ENCODE measurements at regions not wholly inside any gene's neighbourhood (a gene's known extent, or its start where the extent isn't known, plus 50 kb on each side); places are given as distances from the start of the nearest gene placed in this dataset.

GRCh38 chr14:88987516-88987915, 163.1 kb downstream of the TTC8 start:
- CTCF ChIA-PET = no interaction called here
- Histone ChIP-seq H3K27ac (ENCODE audit: insufficient read depth, low read length) (no peak overlapping the region), H3K4me1 (ENCODE audit: control insufficient read depth, insufficient read depth, low read length) (peaks cover 6% of the 10 kb centered on the region), H4K91ac (ENCODE audit: insufficient read depth, low read depth, low read length) (no peak overlapping the region), H3K36me3 (ENCODE audit: control insufficient read depth, insufficient read depth, low read length) (no peaks in the 10 kb centered on the region), H3K4me3 (ENCODE audit: insufficient read depth, low read depth, low read length) (no peak overlapping the region), H2BK120ac (ENCODE audit: low read depth, low read length) (no peak overlapping the region), H2AK9ac (replicated peaks; ENCODE audit: low read depth, low read length, poor library complexity) (no peak overlapping the region), H3K4ac (ENCODE audit: low read depth, low read length) (no peak overlapping the region), H3K27me3 (ENCODE audit: control insufficient read depth, insufficient read depth, low read length) (no peaks in the 10 kb centered on the region), H3K56ac (ENCODE audit: extremely low read depth, insufficient read depth, low read length) (no peak overlapping the region), H4K8ac (ENCODE audit: low read depth in 2 of 2, low read length in 2 of 2) (no peak overlapping the region), H2BK15ac (ENCODE audit: low read depth, low read length) (no peak overlapping the region), H4K5ac (ENCODE audit: low read depth, low read length) (no peak overlapping the region), H2BK20ac (ENCODE audit: low read depth, low read length) (no peak overlapping the region), H3K14ac (replicated peaks; ENCODE audit: low read depth, low read length) (no peak overlapping the region; the same call in 1 of the 2 replicates), H3K9ac (ENCODE audit: low read depth, low read length) (no peak overlapping the region), H3K79me1 (ENCODE audit: low read depth in 1 of 2, low read length in 2 of 2) (no peaks in the 10 kb centered on the region), H3K23ac (ENCODE audit: low read depth, low read length) (no peak overlapping the region), H4K20me1 (ENCODE audit: insufficient read depth, low read length) (no peaks in the 10 kb centered on the region), H2BK5ac (ENCODE audit: low read depth, low read length, poor library complexity, severe bottlenecking) (no peak overlapping the region), H3K9me3 (ENCODE audit: control insufficient read depth, insufficient read depth, low read length) (no peaks in the 10 kb centered on the region; the same call in 1 of the 2 replicates), H3K9me1 (ENCODE audit: insufficient read depth, low read length) (peaks cover 2% of the 10 kb centered on the region; the same call in 1 of the 2 replicates), H2AK5ac (ENCODE audit: low read depth, low read length) (no peak overlapping the region), H3K18ac (ENCODE audit: low read depth, low read length) (no peak overlapping the region), H3K4me2 (ENCODE audit: low read depth, low read length) (no peak overlapping the region), H2AFZ (replicated peaks; ENCODE audit: low read length, poor library complexity) (no peak overlapping the region)
- POLR2A ChIA-PET (ENCODE audit: unreplicated experiment) = no interaction called here
- dilution Hi-C loops (cut with HindIII; ENCODE audit: low sequenced_read_pairs, unreplicated experiment) = no loop called here
- DNase-seq (no peak), ATAC-seq (ENCODE audit: low read depth) (no peak)
- WGBS, 2 experiments (ENCODE audit: extremely low coverage in 2 of 2, insufficient read length in 1 of 2) = no CpG with 5 or more reads among the region's 2 CpGs
- intact Hi-C loops (cut with micrococcal nuclease) = no loop called here
- TF ChIP-seq RFX5 (IDR thresholded peaks at IDR 0.05; ENCODE audit: low read depth, low read length) (no peak), CHD1 (IDR thresholded peaks at IDR 0.05; ENCODE audit: low read depth, low read length) (no peak), MAZ (IDR thresholded peaks at IDR 0.05; ENCODE audit: borderline replicate concordance, low read depth, low read length) (no peak), SMC3 (IDR thresholded peaks at IDR 0.05; ENCODE audit: low read depth, low read length) (no peak), RAD21 (IDR thresholded peaks at IDR 0.05; ENCODE audit: low read length) (no peak), POLR2A (IDR thresholded peaks at IDR 0.05; ENCODE audit: low read depth, low read length) (no peak)
- TF ChIP-seq, protein P1, sequence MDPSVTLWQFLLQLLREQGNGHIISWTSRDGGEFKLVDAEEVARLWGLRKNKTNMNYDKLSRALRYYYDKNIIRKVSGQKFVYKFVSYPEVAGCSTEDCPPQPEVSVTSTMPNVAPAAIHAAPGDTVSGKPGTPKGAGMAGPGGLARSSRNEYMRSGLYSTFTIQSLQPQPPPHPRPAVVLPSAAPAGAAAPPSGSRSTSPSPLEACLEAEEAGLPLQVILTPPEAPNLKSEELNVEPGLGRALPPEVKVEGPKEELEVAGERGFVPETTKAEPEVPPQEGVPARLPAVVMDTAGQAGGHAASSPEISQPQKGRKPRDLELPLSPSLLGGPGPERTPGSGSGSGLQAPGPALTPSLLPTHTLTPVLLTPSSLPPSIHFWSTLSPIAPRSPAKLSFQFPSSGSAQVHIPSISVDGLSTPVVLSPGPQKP (IDR thresholded peaks at IDR 0.05; ENCODE audit: borderline replicate concordance, low read depth, low read length) = no peak
- no TSS peak for BruUV-seq (replicated peaks)
- in situ Hi-C loops (cut with MboI; ENCODE audit: low sequenced_read_pairs) = no loop called here

All from IMR-90 (cell line).